H9 (cell line): ENCODE measurements at regions not wholly inside any gene's neighbourhood (a gene's known extent, or its start where the extent isn't known, plus 50 kb on each side); places are given as distances from the start of the nearest gene placed in this dataset.

Experiments
- DNase-seq: peaks from one replicate; pipeline ENCODE4 v3.0.0-alpha.2; 2017
- H2AFZ ChIP-seq: one replicate; pipeline ENCODE4 v1.6.1; 2013; ENCODE audit warnings: mild to moderate bottlenecking, low read length, control low read depth, moderate library complexity
- H2AK5ac ChIP-seq: 2 replicates; pipeline ENCODE4 v1.6.1; 2013; ENCODE audit warnings: low read length, control low read depth, mixed read lengths; ENCODE audit not compliant: insufficient read length
- H2BK120ac ChIP-seq: one replicate; pipeline ENCODE4 v1.6.1; 2013; ENCODE audit warnings: low read depth, mild to moderate bottlenecking, low read length, control low read depth, inconsistent platforms; ENCODE audit not compliant: poor library complexity, severe bottlenecking
- H2BK12ac ChIP-seq: 2 replicates; pipeline ENCODE4 v1.6.1; 2013; ENCODE audit warnings: low read length, control low read depth, mixed read lengths, low read depth; ENCODE audit not compliant: insufficient read length
- H2BK15ac ChIP-seq: 2 replicates; pipeline ENCODE4 v1.6.1; 2013; ENCODE audit warnings: low read depth, low read length, control low read depth
- H2BK20ac ChIP-seq: one replicate; pipeline ENCODE4 v1.6.1; 2013; ENCODE audit warnings: low read depth, mild to moderate bottlenecking, low read length, control low read depth, inconsistent platforms; ENCODE audit not compliant: poor library complexity, severe bottlenecking
- H2BK5ac ChIP-seq: 2 replicates; pipeline ENCODE4 v1.6.1; 2013; ENCODE audit warnings: low read length, control low read depth, mixed read lengths; ENCODE audit not compliant: insufficient read length
- H3K14ac ChIP-seq: 2 replicates; pipeline ENCODE4 v1.6.1; 2013; ENCODE audit warnings: low read length, control low read depth; ENCODE audit not compliant: insufficient read depth
- H3K18ac ChIP-seq: 2 replicates; pipeline ENCODE4 v1.6.1; 2013; ENCODE audit warnings: low read depth, mild to moderate bottlenecking, mixed read lengths, low read length, control low read depth; ENCODE audit not compliant: insufficient read length
- H3K23ac ChIP-seq: 2 replicates; pipeline ENCODE4 v1.6.1; 2013; ENCODE audit warnings: low read length, control low read depth, mixed read lengths, low read depth; ENCODE audit not compliant: insufficient read length
- H3K23me2 ChIP-seq: 2 replicates; pipeline ENCODE4 v1.6.1; 2013; ENCODE audit warnings: low read depth, mild to moderate bottlenecking, mixed read lengths, low read length, control low read depth; ENCODE audit not compliant: insufficient read length, poor library complexity, severe bottlenecking
- H3K27ac ChIP-seq: 2 replicates; pipeline ENCODE4 v1.5.1; 2013; ENCODE audit warnings: low read length, control low read depth, mixed read lengths, low read depth; ENCODE audit not compliant: insufficient read length
- H3K27me3 ChIP-seq: 2 replicates; pipeline ENCODE4 v1.6.1; 2013; ENCODE audit warnings: low read length, control low read depth, inconsistent platforms; ENCODE audit not compliant: insufficient read depth
- H3K4ac ChIP-seq: 2 replicates; pipeline ENCODE4 v1.6.1; 2013; ENCODE audit warnings: low read depth, mild to moderate bottlenecking, control low read depth, inconsistent platforms, low read length, moderate library complexity
- H3K4me1 ChIP-seq: 2 replicates; pipeline ENCODE4 v1.6.1; 2013; ENCODE audit warnings: low read length, control low read depth, inconsistent platforms; ENCODE audit not compliant: insufficient read depth
- H3K4me2 ChIP-seq: 2 replicates; pipeline ENCODE4 v1.6.1; 2013; ENCODE audit warnings: low read length, control low read depth, mixed read lengths; ENCODE audit not compliant: insufficient read length, insufficient read depth
- H3K56ac ChIP-seq: 2 replicates; pipeline ENCODE4 v1.6.1; 2013; ENCODE audit warnings: low read depth, mild to moderate bottlenecking, mixed read lengths, low read length, control low read depth; ENCODE audit not compliant: insufficient read length
- H3K79me1 ChIP-seq: 2 replicates; pipeline ENCODE4 v1.6.1; 2013; ENCODE audit warnings: low read depth, mild to moderate bottlenecking, moderate library complexity, low read length, control low read depth, inconsistent platforms; ENCODE audit not compliant: insufficient read depth, poor library complexity, severe bottlenecking
- H3K79me2 ChIP-seq: 2 replicates; pipeline ENCODE4 v1.6.1; 2013; ENCODE audit warnings: low read length, control low read depth, inconsistent platforms; ENCODE audit not compliant: insufficient read depth
- H3K9ac ChIP-seq: 2 replicates; pipeline ENCODE4 v1.6.1; 2013; ENCODE audit warnings: low read length, control low read depth, mixed read lengths; ENCODE audit not compliant: insufficient read length; ENCODE audit errors: extremely low read depth
- H3K9me3 ChIP-seq: one replicate; pipeline ENCODE4 v1.6.1; 2013; ENCODE audit warnings: low read depth, low read length, inconsistent platforms; ENCODE audit not compliant: control insufficient read depth
- H3T11ph ChIP-seq: one replicate; pipeline ENCODE4 v1.6.1; 2013; ENCODE audit warnings: mild to moderate bottlenecking, low read length, control low read depth, inconsistent platforms
- H4K20me1 ChIP-seq: one replicate; pipeline ENCODE4 v1.6.1; 2013; ENCODE audit not compliant: control insufficient read depth, insufficient read length, insufficient read depth
- H4K5ac ChIP-seq: 2 replicates; pipeline ENCODE4 v1.6.1; 2013; ENCODE audit warnings: low read depth, mild to moderate bottlenecking, mixed read lengths, low read length, control low read depth; ENCODE audit not compliant: insufficient read length
- H4K8ac ChIP-seq: replicated peaks from 2 replicates; pipeline ENCODE4 v1.6.1; 2013; ENCODE audit warnings: low read length, control low read depth, mixed read lengths, low read depth; ENCODE audit not compliant: insufficient read length
- H4K91ac ChIP-seq: 2 replicates; pipeline ENCODE4 v1.6.1; 2013; ENCODE audit warnings: low read depth, mild to moderate bottlenecking, moderate library complexity, mixed read lengths, low read length, control low read depth; ENCODE audit not compliant: insufficient read length
- H3K27ac Mint-ChIP-seq, 3 experiments: 2 replicates in 2 of 3; 3 replicates in 1 of 3; pipeline ENCODE4 v1.8.0; 2020 to 2021; ENCODE audit warnings: mixed read lengths in 3 of 3, mild to moderate bottlenecking in 1 of 3, moderate library complexity in 1 of 3
- H3K27me3 Mint-ChIP-seq: 2 replicates; pipeline ENCODE4 v1.8.0; 2021; ENCODE audit warnings: low read depth, mild to moderate bottlenecking, moderate library complexity, mixed read lengths
- H3K36me3 Mint-ChIP-seq, 3 experiments: 2 replicates in 2 of 3; 3 replicates in 1 of 3; pipeline ENCODE4 v1.8.0; 2020 to 2021; ENCODE audit warnings: low read depth in 3 of 3, mixed read lengths in 3 of 3; ENCODE audit not compliant: insufficient read depth in 1 of 3
- H3K4me1 Mint-ChIP-seq, 2 experiments: 2 replicates each; pipeline ENCODE4 v1.8.0; 2020; ENCODE audit warnings: mixed read lengths in 2 of 2
- H3K4me3 Mint-ChIP-seq, 2 experiments: 2 replicates in 1 of 2; 3 replicates in 1 of 2; pipeline ENCODE4 v1.8.0; 2020 to 2021; ENCODE audit warnings: mild to moderate bottlenecking in 2 of 2, mixed read lengths in 2 of 2, moderate library complexity in 1 of 2
- H3K9me3 Mint-ChIP-seq, 2 experiments: 2 replicates in 1 of 2; 3 replicates in 1 of 2; pipeline ENCODE4 v1.8.0; 2020; ENCODE audit warnings: mild to moderate bottlenecking in 2 of 2, mixed read lengths in 2 of 2, moderate library complexity in 1 of 2
- CTCF ChIP-seq: fragments of 200-600 bp; sonication (generic); conservative IDR thresholded peaks from 3 replicates; pipeline ENCODE4 v1.8.0; 2021; ENCODE audit warnings: antibody characterized with exemption, mild to moderate bottlenecking
- WGBS: extraction: QIAGEN DNeasy Blood & Tissue Kit; methylation state at CpG from one replicate; pipeline ENCODE4 v1.1.7; 2013; ENCODE audit warnings: missing lambda C conversion rate, low lambda C conversion rate, mixed read lengths; ENCODE audit not compliant: insufficient read length; ENCODE audit errors: extremely low coverage; 5-methylcytosine and 5-hydroxymethylcytosine counted together

- H4K5ac ChIP-seq, result no peak overlapping the region
- no peaks in the 10 kb centered on the region for H4K20me1 ChIP-seq
- no peak for DNase-seq
- no peak overlapping the region for H2BK20ac ChIP-seq
- H3K23me2 ChIP-seq, result no peaks in the 10 kb centered on the region
- H3K4me1 Mint-ChIP-seq, result peaks cover 29 to 35% of the 10 kb centered on the region in 2 experiments
- H3K79me2 ChIP-seq, result no peaks in the 10 kb centered on the region
- H3K36me3 Mint-ChIP-seq, result peaks cover 0 to 4% (median 0%) of the 10 kb centered on the region in 3 experiments; a peak in 1 of 7 replicates
- H3K56ac ChIP-seq, result no peak overlapping the region
- no peak overlapping the region for H3K27ac Mint-ChIP-seq
- H3K9ac ChIP-seq, result no peak overlapping the region
- no peak overlapping the region for H3K27ac ChIP-seq
- no peak overlapping the region for H3K4me3 Mint-ChIP-seq
- no peak for TF ChIP-seq CTCF
- peaks cover 3% of the 10 kb centered on the region; the same call in 1 of the 2 replicates for H3K4me1 ChIP-seq
- H4K8ac ChIP-seq, result no peak overlapping the region
- no peak overlapping the region for H3K18ac ChIP-seq
- no peaks in the 10 kb centered on the region for H3K9me3 ChIP-seq
- no peak overlapping the region for H2BK12ac ChIP-seq
- no CpG with 5 or more reads among the region's 1 CpG for WGBS
- H3K4ac ChIP-seq, result no peak overlapping the region
- no peak overlapping the region for H4K91ac ChIP-seq
- H3T11ph ChIP-seq, result no peak overlapping the region
- H3K79me1 ChIP-seq, result no peaks in the 10 kb centered on the region
- no peak overlapping the region for H3K23ac ChIP-seq
- no peak overlapping the region for H3K4me2 ChIP-seq
- no peak overlapping the region for H2AFZ ChIP-seq
- no peak overlapping the region for H2BK15ac ChIP-seq
- no peak overlapping the region for H2BK5ac ChIP-seq
- H3K9me3 Mint-ChIP-seq, result peaks cover 0 to 3% of the 10 kb centered on the region in 2 experiments; a peak in 2 of 5 replicates
- no peaks in the 10 kb centered on the region for H3K27me3 ChIP-seq
- no peak overlapping the region for H2BK120ac ChIP-seq
- no peaks in the 10 kb centered on the region for H3K27me3 Mint-ChIP-seq
- H2AK5ac ChIP-seq, result no peak overlapping the region
- no peak overlapping the region for H3K14ac ChIP-seq
These were observed 282.7 kb upstream of the CITED2 start for GRCh38 chr6:139657119-139657518.
